DMS153 (cell line): ENCODE measurements at regions not wholly inside any gene's neighbourhood (a gene's known extent, or its start where the extent isn't known, plus 50 kb on each side); places are given as distances from the start of the nearest gene placed in this dataset.
"Not testable (repeated sequence)": the region's sequence is repeated elsewhere in the genome, so short reads cannot be mapped to it uniquely, and the experiment has no call there.

Source experiments
- DNase-seq: peaks from one replicate; lab custom pipeline; 2025; lab: John Stamatoyannopoulos, UW

- DNase-seq = no peak
Measured at GRCh38 chr2:12543978-12544558, 172.7 kb upstream of the TRIB2 start.

- no peak for DNase-seq
Measured at GRCh38 chr2:12547566-12548170, 169.1 kb upstream of the TRIB2 start.

- no peak for DNase-seq
Measured at GRCh38 chr2:12548906-12549305, 167.8 kb upstream of the TRIB2 start.

- DNase-seq = no peak
Measured at GRCh38 chr2:12549641-12550040, 167.1 kb upstream of the TRIB2 start.

GRCh38 chr2:12552092-12552491, 164.6 kb upstream of the TRIB2 start:
- DNase-seq = no peak

GRCh38 chr2:12554224-12555011, 162.3 kb upstream of the TRIB2 start:
- DNase-seq = no peak

GRCh38 chr2:12555012-12555645, 161.6 kb upstream of the TRIB2 start:
- DNase-seq = no peak

GRCh38 chr2:12556762-12557161, 160.0 kb upstream of the TRIB2 start:
- DNase-seq = no peak

GRCh38 chr2:12557688-12558087, 159.0 kb upstream of the TRIB2 start:
- DNase-seq = no peak

- DNase-seq = no peak
Measured at GRCh38 chr2:12558519-12558918, 158.2 kb upstream of the TRIB2 start.

GRCh38 chr2:12560618-12561017, 156.1 kb upstream of the TRIB2 start:
- no peak for DNase-seq

GRCh38 chr2:12567411-12567810, 149.3 kb upstream of the TRIB2 start:
- no peak for DNase-seq

- not testable (repeated sequence) for DNase-seq
Measured at GRCh38 chr2:12569510-12569909, 147.2 kb upstream of the TRIB2 start.

- not testable (repeated sequence) for DNase-seq
Measured at GRCh38 chr2:12569929-12570328, 146.8 kb upstream of the TRIB2 start.

- DNase-seq = no peak
Measured at GRCh38 chr2:12577091-12577490, 139.6 kb upstream of the TRIB2 start.

GRCh38 chr2:12577567-12578253, 139.0 kb upstream of the TRIB2 start:
- no peak for DNase-seq

GRCh38 chr2:12579018-12579417, 137.7 kb upstream of the TRIB2 start:
- DNase-seq = no peak

- DNase-seq = no peak
Measured at GRCh38 chr2:12584338-12584737, 132.4 kb upstream of the TRIB2 start.

GRCh38 chr2:12585784-12586183, 131.0 kb upstream of the TRIB2 start:
- DNase-seq = no peak

- no peak for DNase-seq
Measured at GRCh38 chr2:12587228-12587627, 129.5 kb upstream of the TRIB2 start.

- no peak for DNase-seq
Measured at GRCh38 chr2:12587729-12588522, 128.8 kb upstream of the TRIB2 start.
